NCI-H1930 (cell line): ENCODE measurements at regions not wholly inside any gene's neighbourhood (a gene's known extent, or its start where the extent isn't known, plus 50 kb on each side); places are given as distances from the start of the nearest gene placed in this dataset.
"Not testable (repeated sequence)": the region's sequence is repeated elsewhere in the genome, so short reads cannot be mapped to it uniquely, and the experiment has no call there.

ENCODE experiments used
- DNase-seq, 2 experiments: peaks; one replicate each; lab custom pipeline; 2025; lab: John Stamatoyannopoulos, UW

DNA sequence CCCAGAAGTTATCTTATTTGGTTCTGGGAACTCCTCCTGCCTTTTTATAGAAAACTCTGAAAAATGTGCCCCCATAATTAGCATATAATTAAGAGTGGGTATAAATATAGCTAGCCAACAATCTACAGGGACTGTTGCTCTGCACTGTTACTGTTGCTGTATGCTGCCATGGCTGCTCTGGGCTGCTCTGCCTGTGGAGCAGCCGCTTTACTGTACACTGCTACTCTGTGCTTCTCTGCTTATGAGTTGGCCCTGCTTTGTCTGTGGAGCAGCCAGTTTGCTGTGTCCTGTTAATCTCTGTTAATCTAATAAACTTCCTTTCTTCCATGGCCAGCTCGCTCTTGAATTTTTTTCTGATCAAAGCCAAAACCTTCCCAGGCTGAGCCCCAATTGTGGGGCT lies 2244.0 kb upstream of the ACO1 start:
- DNase-seq, result no peak

DNA sequence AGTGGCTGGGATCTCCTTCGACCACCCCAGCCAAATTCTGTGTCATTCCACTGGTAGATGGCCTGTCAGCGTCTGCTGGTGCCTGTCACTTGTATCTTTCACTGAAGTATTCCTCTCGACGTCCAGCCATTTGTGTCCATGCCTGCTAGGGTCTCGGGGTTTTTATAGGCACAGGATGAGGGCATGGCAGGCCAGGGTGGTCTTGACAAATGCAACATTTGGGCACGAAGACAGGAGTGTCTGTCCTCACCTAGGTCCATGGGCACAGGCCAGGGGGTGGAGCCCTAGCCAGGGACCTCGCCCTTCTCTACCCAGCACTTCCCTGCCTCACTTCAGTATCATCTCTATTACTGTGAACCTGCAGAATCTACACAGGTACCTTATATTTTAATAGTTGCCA lies 2223.9 kb upstream of the ACO1 start:
- DNase-seq, result no peak

- no peak for DNase-seq
Observed at GRCh38 chr9:30172206-30172605, 2212.2 kb upstream of the ACO1 start.

GRCh38 chr9:30178610-30179009 lies 2205.8 kb upstream of the ACO1 start:
- DNase-seq, result no peak

- no peak for DNase-seq
Observed at GRCh38 chr9:30193421-30193820, 2191.0 kb upstream of the ACO1 start.

- no peak for DNase-seq
Observed at GRCh38 chr9:30196941-30197340, 2187.5 kb upstream of the ACO1 start.

GRCh38 chr9:30197453-30197852 lies 2187.0 kb upstream of the ACO1 start:
- no peak for DNase-seq

DNA sequence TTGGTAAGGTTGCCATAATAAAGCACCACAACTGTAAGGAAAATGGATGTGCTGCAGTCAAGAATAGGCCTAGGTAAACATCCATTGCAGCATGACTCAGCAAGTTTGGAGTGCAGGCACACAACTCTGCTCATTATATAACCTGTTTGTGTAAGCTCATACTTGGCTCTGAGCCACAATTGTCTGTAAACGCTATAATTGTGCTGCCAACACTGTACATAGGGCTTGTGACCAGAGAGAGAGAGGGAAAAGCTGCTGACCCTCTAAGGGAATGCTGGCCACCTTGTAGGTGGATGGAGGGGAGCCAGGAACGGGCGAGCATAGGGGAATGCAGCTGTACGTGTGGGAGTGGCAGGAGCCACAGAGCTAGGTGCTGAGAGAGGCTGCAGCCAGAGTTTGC lies 2186.5 kb upstream of the ACO1 start:
- DNase-seq, result no peak

DNA sequence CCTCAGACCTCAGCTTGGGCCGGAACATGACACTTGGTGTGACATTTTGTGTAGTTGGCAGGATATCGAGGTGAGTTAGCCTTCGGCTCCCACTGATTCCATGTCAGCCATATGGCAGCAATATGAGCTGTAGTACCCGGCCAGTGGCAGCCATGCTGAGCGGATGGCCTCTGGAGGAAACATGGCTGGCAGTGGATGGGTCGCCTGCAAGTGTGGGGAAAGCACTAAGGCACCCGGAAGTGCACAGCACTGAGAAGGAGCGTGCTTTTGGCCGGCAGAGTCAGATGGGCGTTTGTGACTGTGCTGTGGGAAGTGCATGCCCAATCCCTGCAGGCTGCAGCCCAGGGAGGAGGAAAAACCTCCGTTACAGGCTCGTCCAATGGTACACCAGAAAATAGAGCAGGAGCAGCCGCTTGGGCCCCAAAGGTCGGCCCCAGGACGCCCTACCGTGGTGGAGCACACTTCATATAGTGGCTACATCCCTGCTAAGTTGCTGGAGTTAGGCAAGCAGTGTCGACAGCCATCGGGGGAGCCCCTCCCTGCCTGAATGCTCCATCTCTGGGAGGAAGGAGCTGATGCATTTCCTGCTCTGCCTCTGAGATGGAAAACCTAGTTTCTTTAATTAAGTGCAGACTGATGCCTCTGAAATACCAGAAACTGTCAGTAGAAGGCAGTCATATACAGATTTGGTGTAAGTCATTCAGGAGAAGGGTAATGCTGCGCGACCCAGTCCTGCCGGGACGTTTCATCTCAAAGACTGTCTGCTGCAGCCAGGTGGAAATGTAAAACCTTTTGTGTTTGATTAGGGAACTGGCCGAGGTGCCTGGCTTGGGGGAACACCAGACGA lies 2185.8 kb upstream of the ACO1 start:
- no peak for DNase-seq

GRCh38 chr9:30201024-30201423 lies 2183.4 kb upstream of the ACO1 start:
- DNase-seq, result no peak

DNA sequence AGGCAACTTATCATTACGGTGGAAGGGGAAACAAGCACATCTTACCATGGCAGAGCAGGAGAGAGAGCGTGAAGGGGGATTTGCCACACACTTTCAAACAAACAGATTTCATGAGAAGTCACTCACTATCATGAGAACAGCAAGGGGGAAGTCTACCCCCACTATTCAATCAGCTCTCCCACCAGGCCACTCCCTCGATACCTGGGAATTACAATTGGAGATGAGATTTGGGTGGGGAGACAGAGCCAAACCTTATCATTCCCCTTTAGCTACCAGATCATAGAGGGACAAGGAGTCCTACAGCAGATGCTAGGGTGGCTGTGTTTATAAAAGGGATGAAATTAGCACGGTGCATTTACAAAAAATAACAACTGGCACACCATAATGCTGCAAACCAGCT lies 2149.4 kb upstream of the ACO1 start:
- DNase-seq, result no peak

- no peak for DNase-seq
Observed at GRCh38 chr9:30235564-30235963, 2148.9 kb upstream of the ACO1 start.

DNA sequence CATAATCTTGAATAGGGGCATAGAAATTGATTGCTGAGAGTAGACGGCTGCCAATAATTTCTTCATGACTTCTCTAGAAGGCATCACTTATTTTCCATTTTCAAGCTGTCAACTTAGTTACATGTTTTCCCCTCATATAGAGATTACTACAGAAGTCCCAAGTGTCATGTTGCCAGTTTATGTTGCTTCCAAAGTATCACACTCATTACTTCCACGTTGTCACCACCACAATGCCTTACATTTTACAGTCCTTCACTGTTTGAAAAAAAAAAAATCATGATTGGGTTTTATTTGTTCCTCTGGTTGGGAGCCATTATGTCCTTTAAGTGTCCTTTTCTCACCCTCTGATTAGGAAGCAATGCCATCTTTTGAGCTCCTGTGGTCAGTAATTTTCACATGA lies 2144.6 kb upstream of the ACO1 start:
- no peak for DNase-seq

- DNase-seq, result no peak
Observed at GRCh38 chr9:30243467-30243866, 2141.0 kb upstream of the ACO1 start.

DNA sequence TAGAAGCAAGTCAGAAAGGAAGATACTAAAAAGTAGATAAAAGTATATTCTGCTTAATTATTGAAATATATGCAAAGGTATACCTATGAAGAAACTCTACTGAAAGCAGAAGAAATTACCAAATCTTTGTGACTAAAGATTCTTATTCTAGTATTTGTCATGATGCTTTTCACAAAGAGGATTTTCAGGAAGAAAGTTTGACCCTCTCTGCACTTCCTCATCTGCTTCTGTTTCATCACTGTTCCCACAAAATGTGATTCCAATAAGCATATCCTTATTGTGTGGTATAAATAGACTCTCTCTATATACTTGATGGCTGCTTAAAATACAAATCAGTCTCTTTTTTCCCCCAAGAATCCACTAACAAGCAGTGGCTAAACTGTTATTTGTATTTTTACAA lies 2139.6 kb upstream of the ACO1 start:
- DNase-seq, result no peak

DNA sequence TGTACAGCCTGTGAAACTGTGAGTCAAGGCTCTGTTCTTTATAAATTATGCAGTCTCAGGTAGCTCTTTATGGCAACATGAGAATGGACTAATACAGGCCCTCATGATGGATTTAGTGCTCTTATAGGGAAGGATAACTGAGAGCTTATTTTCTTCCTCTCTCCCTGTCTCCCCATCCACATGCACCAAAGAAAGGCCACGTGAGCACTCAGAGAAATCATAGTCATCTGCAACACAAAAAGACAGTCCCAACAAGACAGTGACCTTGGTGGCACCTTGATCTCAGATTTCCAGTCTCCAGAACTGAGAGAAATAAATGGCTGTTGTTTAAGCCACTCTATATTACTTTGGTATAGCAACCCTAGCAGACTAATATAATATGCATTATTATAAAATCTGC lies 2133.6 kb upstream of the ACO1 start:
- no peak for DNase-seq

GRCh38 chr9:30258094-30258493 lies 2126.3 kb upstream of the ACO1 start:
- DNase-seq, result no peak

DNA sequence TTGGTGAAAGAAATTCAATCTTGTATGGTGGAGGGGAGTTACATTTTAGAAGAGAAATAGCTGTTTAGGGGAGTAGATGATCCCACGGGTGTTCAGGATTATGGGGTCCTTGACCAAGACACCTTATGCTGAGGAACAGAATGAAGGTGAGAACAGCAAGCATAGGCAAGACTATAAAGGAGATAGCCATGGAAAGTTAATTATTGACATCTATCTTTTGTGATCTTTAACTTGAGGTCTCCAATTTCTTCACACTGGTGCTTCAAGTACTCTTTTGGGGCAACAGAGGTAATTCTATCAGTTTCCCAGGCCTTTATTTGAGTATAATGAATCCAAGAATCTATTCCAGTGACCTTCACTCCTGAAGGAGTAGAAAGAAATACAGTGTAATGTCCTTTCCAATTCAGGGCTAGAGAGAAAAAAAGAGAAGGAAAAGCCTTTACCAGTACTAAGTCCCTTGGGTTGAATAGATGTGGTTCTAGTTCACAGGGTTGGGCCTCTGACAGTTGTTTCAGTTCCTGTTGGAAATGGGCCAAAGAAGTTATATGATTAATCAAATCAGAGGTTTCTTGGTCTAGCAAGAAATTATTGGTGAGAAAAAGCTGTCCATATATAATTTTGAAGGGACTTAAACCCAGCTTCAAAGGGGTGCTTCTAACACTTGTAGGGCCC lies 2104.1 kb upstream of the ACO1 start:
- no peak for DNase-seq

DNA sequence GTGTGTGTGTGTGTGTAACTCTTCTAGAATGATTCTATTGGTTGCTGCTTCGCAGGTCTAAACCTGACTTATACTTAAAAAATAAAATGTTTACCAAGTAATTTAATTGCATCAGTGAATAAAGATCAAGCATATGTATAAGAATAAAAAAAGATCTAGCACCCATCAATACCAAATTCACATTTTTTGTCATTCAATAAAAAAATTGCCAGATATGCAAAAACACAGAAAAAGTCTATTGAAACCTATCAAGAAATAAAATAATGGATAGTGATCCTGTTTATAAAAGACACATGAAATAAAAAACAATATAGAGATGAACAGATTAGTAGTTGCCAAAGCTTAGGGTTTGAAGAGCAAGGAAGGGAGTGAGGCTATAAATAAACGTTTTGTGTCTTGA lies 2095.0 kb upstream of the ACO1 start:
- no peak for DNase-seq

GRCh38 chr9:30292026-30292425 lies 2092.4 kb upstream of the ACO1 start:
- not testable (repeated sequence) for DNase-seq

DNA sequence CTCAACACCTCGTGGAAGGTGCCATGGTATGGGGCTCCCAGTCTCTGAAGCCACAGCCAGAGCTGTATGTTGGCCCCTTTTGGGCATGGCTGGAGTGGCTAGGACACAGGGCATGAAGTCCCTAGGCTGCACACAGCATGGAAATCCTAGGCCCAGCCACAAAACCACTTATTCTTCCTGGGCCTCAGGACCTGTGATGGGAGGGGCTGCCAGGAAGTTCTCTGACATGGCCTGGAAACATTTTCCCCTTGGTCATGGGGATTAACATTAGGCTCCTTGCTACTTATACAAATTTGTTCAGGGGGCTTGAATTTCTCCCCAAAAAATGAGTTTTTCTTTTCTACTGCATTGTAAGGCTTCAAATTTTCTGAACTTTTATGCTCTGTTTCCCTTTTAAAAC lies 2091.2 kb upstream of the ACO1 start:
- no peak for DNase-seq

DNA sequence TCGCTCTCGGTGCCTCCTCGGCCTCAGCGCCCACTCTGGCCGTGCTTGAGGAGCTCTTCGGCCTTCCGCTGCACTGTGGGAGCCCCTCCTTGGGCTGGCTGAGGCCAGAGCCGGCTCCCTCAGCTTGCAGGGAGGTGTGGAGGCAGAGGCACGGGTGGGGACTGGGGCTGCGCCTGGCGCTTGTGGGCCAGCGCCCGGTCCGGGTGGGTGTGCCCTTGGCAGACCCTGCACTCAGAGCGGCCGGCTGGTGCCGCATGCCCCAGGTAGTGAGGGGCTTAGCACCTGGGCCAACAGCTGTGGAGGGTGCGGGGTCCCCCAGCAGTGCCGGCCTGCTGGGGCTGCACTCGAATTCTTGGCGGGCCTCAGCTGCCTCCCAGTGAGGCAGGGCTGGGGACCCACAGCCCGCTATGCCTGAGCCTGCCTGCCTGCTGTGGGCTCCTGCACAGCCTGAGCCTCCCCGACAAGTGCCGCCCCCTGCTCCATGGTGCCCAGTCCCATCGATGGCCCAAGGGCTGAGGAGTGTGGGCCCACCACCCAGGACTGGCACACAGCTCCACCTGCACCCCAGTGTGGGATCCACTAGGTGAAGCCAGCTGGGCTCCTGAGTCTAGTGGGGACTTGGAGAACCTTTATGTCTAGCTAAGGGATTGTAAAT lies 2085.2 kb upstream of the ACO1 start:
- no peak for DNase-seq

- no peak for DNase-seq
Observed at GRCh38 chr9:30301271-30301963, 2083.0 kb upstream of the ACO1 start.
